ENCODE measurements at regions not wholly inside any gene's neighbourhood (a gene's known extent, or its start where the extent isn't known, plus 50 kb on each side); places are given as distances from the start of the nearest gene placed in this dataset.
"Not testable (repeated sequence)": the region's sequence is repeated elsewhere in the genome, so short reads cannot be mapped to it uniquely, and the experiment has no call there.

DNA sequence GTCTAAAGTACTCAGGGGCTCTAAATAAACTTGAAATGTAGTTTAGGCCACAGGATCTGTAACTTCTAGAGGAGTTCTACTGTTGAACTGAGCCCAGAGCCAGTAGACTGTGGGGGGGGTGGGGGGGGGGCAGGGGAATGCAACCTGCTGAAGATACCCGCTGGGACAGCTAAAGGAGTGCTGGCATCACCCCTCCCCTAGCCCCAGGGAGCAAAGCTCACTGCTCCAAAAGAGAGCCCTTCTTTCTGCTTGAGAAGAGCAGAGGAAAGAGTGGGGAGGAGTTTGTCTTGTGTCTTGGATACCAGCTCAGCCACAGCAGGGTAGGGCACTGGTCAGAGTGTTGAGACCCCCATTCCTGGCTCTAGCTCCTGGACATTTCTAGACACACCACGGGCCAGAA, 414.0 kb upstream of the KLHL29 start:
- H4K20me1 ChIP-seq (ENCODE audit: low read depth, low read length), result no peaks in the 10 kb centered on the region
- H3K36me3 ChIP-seq (ENCODE audit: low read length), result no peaks in the 10 kb centered on the region
- no peak overlapping the region for H2AFZ ChIP-seq (ENCODE audit: low read depth, low read length, severe bottlenecking)
- H3K27ac ChIP-seq (ENCODE audit: low read depth, low read length), result no peak overlapping the region
- H3K79me2 ChIP-seq (ENCODE audit: insufficient read depth, low read length), result no peaks in the 10 kb centered on the region
- no peak overlapping the region for H3K9ac ChIP-seq (ENCODE audit: low read length)
- H3K27me3 ChIP-seq (ENCODE audit: low read length), result no peaks in the 10 kb centered on the region
- no peak overlapping the region for H3K4me3 ChIP-seq (ENCODE audit: insufficient read depth, low read length, poor library complexity, severe bottlenecking)
- no peaks in the 10 kb centered on the region for H3F3A ChIP-seq (ENCODE audit: insufficient read depth)
- TF ChIP-seq EZH2phosphoT487 (conservative IDR thresholded peaks at IDR 0.05; ENCODE audit: low read length) (no peak), CTCF (IDR thresholded peaks at IDR 0.05; ENCODE audit: insufficient read depth, low read length, poor library complexity, severe bottlenecking) (no peak)
- H3K4me2 ChIP-seq (ENCODE audit: low read depth, low read length, poor library complexity, severe bottlenecking), result no peak overlapping the region
- no peaks in the 10 kb centered on the region for H3K9me2 ChIP-seq (replicated peaks; ENCODE audit: insufficient read depth, low read length)
- no peaks in the 10 kb centered on the region for H3K9me3 ChIP-seq (ENCODE audit: insufficient read depth, low read length)

DNA sequence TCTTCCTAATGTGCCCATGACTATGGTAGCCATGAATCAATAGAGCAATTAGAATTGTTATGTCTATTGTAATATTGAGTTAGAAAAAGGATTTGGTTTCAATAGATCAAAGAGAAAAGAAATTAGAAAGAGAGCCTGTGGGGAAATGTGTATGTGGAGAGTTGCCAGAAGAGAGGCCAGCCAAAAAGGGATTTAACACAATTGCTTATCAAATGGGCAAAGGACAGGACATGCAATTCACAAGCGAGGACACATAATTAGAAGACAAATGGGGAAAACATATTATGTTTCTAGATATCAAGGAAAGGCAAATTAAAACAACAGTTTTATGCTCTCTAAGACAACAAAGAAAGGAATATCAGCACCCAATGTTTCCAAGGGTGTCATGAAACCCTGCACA, 403.2 kb upstream of the KLHL29 start:
- H3K27me3 ChIP-seq (ENCODE audit: low read length), result no peaks in the 10 kb centered on the region
- H2AFZ ChIP-seq (ENCODE audit: low read depth, low read length, severe bottlenecking), result no peak overlapping the region
- H3K9me3 ChIP-seq (ENCODE audit: insufficient read depth, low read length), result no peaks in the 10 kb centered on the region
- no peak overlapping the region for H3K27ac ChIP-seq (ENCODE audit: low read depth, low read length)
- H3K36me3 ChIP-seq (ENCODE audit: low read length), result no peaks in the 10 kb centered on the region
- H3K9ac ChIP-seq (ENCODE audit: low read length), result no peak overlapping the region
- no peaks in the 10 kb centered on the region for H4K20me1 ChIP-seq (ENCODE audit: low read depth, low read length)
- no peaks in the 10 kb centered on the region for H3K9me2 ChIP-seq (replicated peaks; ENCODE audit: insufficient read depth, low read length)
- TF ChIP-seq CTCF (IDR thresholded peaks at IDR 0.05; ENCODE audit: insufficient read depth, low read length, poor library complexity, severe bottlenecking) (no peak), EZH2phosphoT487 (conservative IDR thresholded peaks at IDR 0.05; ENCODE audit: low read length) (no peak)
- H3K4me2 ChIP-seq (ENCODE audit: low read depth, low read length, poor library complexity, severe bottlenecking), result no peak overlapping the region
- H3F3A ChIP-seq (ENCODE audit: insufficient read depth), result no peaks in the 10 kb centered on the region
- H3K79me2 ChIP-seq (ENCODE audit: insufficient read depth, low read length), result no peaks in the 10 kb centered on the region
- no peak overlapping the region for H3K4me3 ChIP-seq (ENCODE audit: insufficient read depth, low read length, poor library complexity, severe bottlenecking)

DNA sequence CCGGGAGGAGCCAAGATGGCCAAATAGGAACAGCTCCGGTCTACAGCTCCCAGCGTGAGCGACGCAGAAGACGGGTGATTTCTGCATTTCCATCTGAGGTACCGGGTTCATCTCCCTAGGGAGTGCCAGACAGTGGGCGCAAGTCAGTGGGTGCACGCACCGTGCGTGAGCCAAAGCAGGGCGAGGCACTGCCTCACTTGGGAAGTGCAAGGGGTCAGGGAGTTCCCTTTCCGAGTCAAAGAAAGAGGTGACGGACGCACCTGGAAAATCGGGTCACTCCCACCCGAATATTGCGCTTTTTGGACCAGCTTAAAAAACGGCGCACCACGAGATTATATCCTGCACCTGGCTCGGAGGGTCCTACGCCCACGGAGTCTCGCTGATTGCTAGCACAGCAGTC, 400.8 kb upstream of the KLHL29 start:
- H3K4me3 ChIP-seq (ENCODE audit: insufficient read depth, low read length, poor library complexity, severe bottlenecking); H3K27me3 ChIP-seq (ENCODE audit: low read length): not testable (repeated sequence)

DNA sequence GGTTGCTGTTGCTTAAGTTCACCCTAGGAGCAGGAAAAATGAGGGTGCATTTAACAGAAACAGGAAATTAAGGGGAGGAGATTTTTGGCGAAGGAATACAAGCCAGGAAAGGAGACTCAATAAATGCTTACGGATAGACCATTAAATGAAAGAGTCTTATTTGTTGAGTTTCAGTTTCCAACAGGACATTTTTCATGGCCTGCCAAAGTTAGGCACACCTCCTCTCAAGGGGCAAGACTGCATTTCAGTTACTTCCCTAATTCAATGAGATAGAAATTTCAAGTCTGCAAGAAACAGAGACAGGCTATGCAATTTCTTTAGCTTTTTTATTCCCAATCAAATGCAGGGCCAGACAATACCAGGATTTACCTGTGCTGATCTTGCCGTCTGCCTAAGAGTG, 394.7 kb upstream of the KLHL29 start:
- TF ChIP-seq EZH2phosphoT487 (conservative IDR thresholded peaks at IDR 0.05; ENCODE audit: low read length) (no peak), CTCF (IDR thresholded peaks at IDR 0.05; ENCODE audit: insufficient read depth, low read length, poor library complexity, severe bottlenecking) (no peak)
- Histone ChIP-seq H4K20me1 (ENCODE audit: low read depth, low read length) (no peaks in the 10 kb centered on the region), H2AFZ (ENCODE audit: low read depth, low read length, severe bottlenecking) (no peak overlapping the region), H3K36me3 (ENCODE audit: low read length) (no peaks in the 10 kb centered on the region), H3K9ac (ENCODE audit: low read length) (no peak overlapping the region), H3K27ac (ENCODE audit: low read depth, low read length) (no peak overlapping the region), H3K79me2 (ENCODE audit: insufficient read depth, low read length) (no peaks in the 10 kb centered on the region), H3F3A (ENCODE audit: insufficient read depth) (no peaks in the 10 kb centered on the region), H3K4me3 (ENCODE audit: insufficient read depth, low read length, poor library complexity, severe bottlenecking) (no peak overlapping the region), H3K4me2 (ENCODE audit: low read depth, low read length, poor library complexity, severe bottlenecking) (no peak overlapping the region), H3K9me3 (ENCODE audit: insufficient read depth, low read length) (no peaks in the 10 kb centered on the region), H3K27me3 (ENCODE audit: low read length) (no peaks in the 10 kb centered on the region), H3K9me2 (replicated peaks; ENCODE audit: insufficient read depth, low read length) (no peaks in the 10 kb centered on the region)

More for the DNA sequence above, 400.8 kb upstream of the KLHL29 start:
- not testable (repeated sequence) for H3K4me2 ChIP-seq (ENCODE audit: low read depth, low read length, poor library complexity, severe bottlenecking); H3F3A ChIP-seq (ENCODE audit: insufficient read depth); H3K36me3 ChIP-seq (ENCODE audit: low read length); H3K9me2 ChIP-seq (replicated peaks; ENCODE audit: insufficient read depth, low read length); H3K79me2 ChIP-seq (ENCODE audit: insufficient read depth, low read length); H3K9me3 ChIP-seq (ENCODE audit: insufficient read depth, low read length); H3K9ac ChIP-seq (ENCODE audit: low read length); H4K20me1 ChIP-seq (ENCODE audit: low read depth, low read length); H3K27ac ChIP-seq (ENCODE audit: low read depth, low read length); H2AFZ ChIP-seq (ENCODE audit: low read depth, low read length, severe bottlenecking)
